ENCODE measurements at regions not wholly inside any gene's neighbourhood (a gene's known extent, or its start where the extent isn't known, plus 50 kb on each side); places are given as distances from the start of the nearest gene placed in this dataset.

- Histone ChIP-seq H3K9ac (no peak overlapping the region), H3K4me3 (no peak overlapping the region), H4K20me1 (ENCODE audit: low read depth) (no peaks in the 10 kb centered on the region), H3K4me1 (no peaks in the 10 kb centered on the region), H3K9me3 (ENCODE audit: low read depth) (peaks cover 11% of the 10 kb centered on the region), H3K27me3 (no peaks in the 10 kb centered on the region), H3F3A (ENCODE audit: low read depth) (no peaks in the 10 kb centered on the region), H3K36me3 (no peaks in the 10 kb centered on the region), H3K27ac (no peak overlapping the region), H3K4me2 (no peak overlapping the region), H3K79me2 (ENCODE audit: low read depth) (no peaks in the 10 kb centered on the region), H2AFZ (replicated peaks) (no peak overlapping the region)
- Mint-ChIP-seq H3K36me3 (no peaks in the 10 kb centered on the region), H3K9me3 (peaks cover 12% of the 10 kb centered on the region), H3K27ac (no peak overlapping the region), H3K27me3 (ENCODE audit: insufficient read depth, low read depth) (peaks cover 3% of the 10 kb centered on the region), H3K4me1 (peaks cover 3% of the 10 kb centered on the region), H3K4me3 (no peak overlapping the region)
- TF ChIP-seq EZH2phosphoT487 (IDR thresholded peaks at IDR 0.05), result no peak
- TF ChIP-seq EZH2 (IDR thresholded peaks at IDR 0.05), result no peak
- TF ChIP-seq CTCF (IDR thresholded peaks at IDR 0.05), result no peak
- no peak for DNase-seq (ENCODE audit: low spot score)
Observed at GRCh38 chr20:51148941-51149340, 126.0 kb upstream of the KCNG1 start.

- Histone ChIP-seq H4K20me1 (ENCODE audit: low read depth) (no peaks in the 10 kb centered on the region), H3F3A (ENCODE audit: low read depth) (no peaks in the 10 kb centered on the region), H3K27me3 (no peaks in the 10 kb centered on the region), H3K36me3 (no peaks in the 10 kb centered on the region), H3K27ac (no peak overlapping the region), H3K4me3 (no peak overlapping the region), H3K9me3 (ENCODE audit: low read depth) (peaks cover 11% of the 10 kb centered on the region), H3K79me2 (ENCODE audit: low read depth) (no peaks in the 10 kb centered on the region), H3K4me2 (no peak overlapping the region), H3K9ac (no peak overlapping the region), H2AFZ (replicated peaks) (no peak overlapping the region), H3K4me1 (no peaks in the 10 kb centered on the region)
- TF ChIP-seq EZH2phosphoT487 (IDR thresholded peaks at IDR 0.05), result no peak
- no peak for TF ChIP-seq CTCF (IDR thresholded peaks at IDR 0.05)
- no peak for TF ChIP-seq EZH2 (IDR thresholded peaks at IDR 0.05)
- Mint-ChIP-seq H3K9me3 (peaks cover 10% of the 10 kb centered on the region), H3K27ac (no peak overlapping the region), H3K4me1 (peaks cover 5% of the 10 kb centered on the region), H3K27me3 (ENCODE audit: insufficient read depth, low read depth) (peaks cover 2% of the 10 kb centered on the region), H3K4me3 (no peak overlapping the region), H3K36me3 (no peaks in the 10 kb centered on the region)
- DNase-seq (ENCODE audit: low spot score), result no peak
Observed at GRCh38 chr20:51144476-51144875, 121.6 kb upstream of the KCNG1 start.

GRCh38 chr20:51143652-51144051 is 120.7 kb upstream of the KCNG1 start:
- Mint-ChIP-seq H3K27ac (no peak overlapping the region), H3K4me3 (no peak overlapping the region), H3K27me3 (ENCODE audit: insufficient read depth, low read depth) (peaks cover 2% of the 10 kb centered on the region), H3K36me3 (no peaks in the 10 kb centered on the region), H3K9me3 (peaks cover 10% of the 10 kb centered on the region), H3K4me1 (peaks cover 10% of the 10 kb centered on the region)
- Histone ChIP-seq H3K9me3 (ENCODE audit: low read depth) (peaks cover 11% of the 10 kb centered on the region), H4K20me1 (ENCODE audit: low read depth) (no peaks in the 10 kb centered on the region), H3K27ac (no peak overlapping the region), H3K4me2 (no peak overlapping the region), H3F3A (ENCODE audit: low read depth) (no peaks in the 10 kb centered on the region), H3K27me3 (no peaks in the 10 kb centered on the region), H3K79me2 (ENCODE audit: low read depth) (no peaks in the 10 kb centered on the region), H3K4me1 (no peaks in the 10 kb centered on the region), H3K4me3 (no peak overlapping the region), H3K9ac (no peak overlapping the region), H2AFZ (replicated peaks) (no peak overlapping the region), H3K36me3 (no peaks in the 10 kb centered on the region)
- TF ChIP-seq CTCF (IDR thresholded peaks at IDR 0.05) (no peak), EZH2phosphoT487 (IDR thresholded peaks at IDR 0.05) (no peak), EZH2 (IDR thresholded peaks at IDR 0.05) (no peak)
- DNase-seq (ENCODE audit: low spot score), result no peak
